ENCODE measurements at regions not wholly inside any gene's neighbourhood (a gene's known extent, or its start where the extent isn't known, plus 50 kb on each side); places are given as distances from the start of the nearest gene placed in this dataset.

GRCh38 chr10:101289541-101289940 is 60.3 kb upstream of the LBX1 start:
- TF ChIP-seq CTCF (IDR thresholded peaks at IDR 0.05) (no peak), POLR2AphosphoS5 (IDR thresholded peaks at IDR 0.05) (no peak), EP300 (IDR thresholded peaks at IDR 0.05) (no peak), POLR2A (IDR thresholded peaks at IDR 0.05) (no peak)
